ENCODE measurements at regions not wholly inside any gene's neighbourhood (a gene's known extent, or its start where the extent isn't known, plus 50 kb on each side); places are given as distances from the start of the nearest gene placed in this dataset.

- Histone ChIP-seq H3K27ac (ENCODE audit: low read depth, low read length, poor library complexity, severe bottlenecking) (no peak overlapping the region), H3K36me3 (ENCODE audit: insufficient read depth, low read length, poor library complexity, severe bottlenecking) (no peaks in the 10 kb centered on the region), H3K4me3 (ENCODE audit: low read depth, low read length, poor library complexity, severe bottlenecking) (no peak overlapping the region), H3K27me3 (replicated peaks; ENCODE audit: insufficient read depth, low read depth, low read length, poor library complexity) (no peaks in the 10 kb centered on the region), H3K9me3 (ENCODE audit: low read depth, low read length, poor library complexity, severe bottlenecking) (no peaks in the 10 kb centered on the region), H3K4me1 (ENCODE audit: insufficient read depth, low read length, poor library complexity, severe bottlenecking) (no peaks in the 10 kb centered on the region)
- BruUV-seq (replicated peaks): no TSS peak
- ChIA-PET CTCF (no interaction called here), POLR2A (ENCODE audit: low non-redundant PET) (no interaction called here)
- TF ChIP-seq, protein P1, sequence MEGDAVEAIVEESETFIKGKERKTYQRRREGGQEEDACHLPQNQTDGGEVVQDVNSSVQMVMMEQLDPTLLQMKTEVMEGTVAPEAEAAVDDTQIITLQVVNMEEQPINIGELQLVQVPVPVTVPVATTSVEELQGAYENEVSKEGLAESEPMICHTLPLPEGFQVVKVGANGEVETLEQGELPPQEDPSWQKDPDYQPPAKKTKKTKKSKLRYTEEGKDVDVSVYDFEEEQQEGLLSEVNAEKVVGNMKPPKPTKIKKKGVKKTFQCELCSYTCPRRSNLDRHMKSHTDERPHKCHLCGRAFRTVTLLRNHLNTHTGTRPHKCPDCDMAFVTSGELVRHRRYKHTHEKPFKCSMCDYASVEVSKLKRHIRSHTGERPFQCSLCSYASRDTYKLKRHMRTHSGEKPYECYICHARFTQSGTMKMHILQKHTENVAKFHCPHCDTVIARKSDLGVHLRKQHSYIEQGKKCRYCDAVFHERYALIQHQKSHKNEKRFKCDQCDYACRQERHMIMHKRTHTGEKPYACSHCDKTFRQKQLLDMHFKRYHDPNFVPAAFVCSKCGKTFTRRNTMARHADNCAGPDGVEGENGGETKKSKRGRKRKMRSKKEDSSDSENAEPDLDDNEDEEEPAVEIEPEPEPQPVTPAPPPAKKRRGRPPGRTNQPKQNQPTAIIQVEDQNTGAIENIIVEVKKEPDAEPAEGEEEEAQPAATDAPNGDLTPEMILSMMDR (conservative IDR thresholded peaks at IDR 0.05; ENCODE audit: low read depth, low read length): no peak
- no peak for TF ChIP-seq EZH2 (IDR thresholded peaks at IDR 0.05; ENCODE audit: borderline replicate concordance, low read depth, low read length, poor library complexity, severe bottlenecking)
- DNase-seq (ENCODE audit: low spot score): no peak
- intact Hi-C loops (cut with micrococcal nuclease; ENCODE audit: unreplicated experiment): no loop called here
These were observed 438.8 kb upstream of the CDH20 start for GRCh38 chr18:60894254-60894945.

- Histone ChIP-seq H3K36me3 (ENCODE audit: insufficient read depth, low read length, poor library complexity, severe bottlenecking) (no peaks in the 10 kb centered on the region), H3K4me3 (ENCODE audit: low read depth, low read length, poor library complexity, severe bottlenecking) (no peak overlapping the region), H3K27ac (ENCODE audit: low read depth, low read length, poor library complexity, severe bottlenecking) (no peak overlapping the region), H3K9me3 (ENCODE audit: low read depth, low read length, poor library complexity, severe bottlenecking) (no peaks in the 10 kb centered on the region), H3K4me1 (ENCODE audit: insufficient read depth, low read length, poor library complexity, severe bottlenecking) (no peaks in the 10 kb centered on the region), H3K27me3 (replicated peaks; ENCODE audit: insufficient read depth, low read depth, low read length, poor library complexity) (no peaks in the 10 kb centered on the region)
- BruUV-seq (replicated peaks): no TSS peak
- intact Hi-C loops (cut with micrococcal nuclease; ENCODE audit: unreplicated experiment): no loop called here
- POLR2A ChIA-PET (ENCODE audit: low non-redundant PET): no interaction called here
- CTCF ChIA-PET: no interaction called here
- TF ChIP-seq, protein P1 (conservative IDR thresholded peaks at IDR 0.05; ENCODE audit: low read depth, low read length): no peak
- no peak for TF ChIP-seq EZH2 (IDR thresholded peaks at IDR 0.05; ENCODE audit: borderline replicate concordance, low read depth, low read length, poor library complexity, severe bottlenecking)
- DNase-seq (ENCODE audit: low spot score): no peak
These were observed 438.0 kb upstream of the CDH20 start for GRCh38 chr18:60895181-60895580.

- Histone ChIP-seq H3K36me3 (ENCODE audit: insufficient read depth, low read length, poor library complexity, severe bottlenecking) (no peaks in the 10 kb centered on the region), H3K9me3 (ENCODE audit: low read depth, low read length, poor library complexity, severe bottlenecking) (no peaks in the 10 kb centered on the region), H3K27me3 (replicated peaks; ENCODE audit: insufficient read depth, low read depth, low read length, poor library complexity) (no peaks in the 10 kb centered on the region), H3K4me3 (ENCODE audit: low read depth, low read length, poor library complexity, severe bottlenecking) (no peak overlapping the region), H3K27ac (ENCODE audit: low read depth, low read length, poor library complexity, severe bottlenecking) (no peak overlapping the region), H3K4me1 (ENCODE audit: insufficient read depth, low read length, poor library complexity, severe bottlenecking) (no peaks in the 10 kb centered on the region)
- POLR2A ChIA-PET (ENCODE audit: low non-redundant PET): no interaction called here
- no peak for TF ChIP-seq EZH2 (IDR thresholded peaks at IDR 0.05; ENCODE audit: borderline replicate concordance, low read depth, low read length, poor library complexity, severe bottlenecking)
- TF ChIP-seq, protein P1 (conservative IDR thresholded peaks at IDR 0.05; ENCODE audit: low read depth, low read length): no peak
- DNase-seq (ENCODE audit: low spot score): no peak
- intact Hi-C loops (cut with micrococcal nuclease; ENCODE audit: unreplicated experiment): no loop called here
- no TSS peak for BruUV-seq (replicated peaks)
- CTCF ChIA-PET: no interaction called here
These were observed 435.1 kb upstream of the CDH20 start for GRCh38 chr18:60898111-60898510.

All from A673 (cell line).